Fibroblast of skin of left quadriceps (primary cell): ENCODE measurements at regions not wholly inside any gene's neighbourhood (a gene's known extent, or its start where the extent isn't known, plus 50 kb on each side); places are given as distances from the start of the nearest gene placed in this dataset.

Experiments
- DNase-seq, 2 experiments: peaks; one replicate each; pipeline ENCODE4 v3.0.0-alpha.2; 2013; ENCODE audit warnings: low read depth in 2 of 2

DNA sequence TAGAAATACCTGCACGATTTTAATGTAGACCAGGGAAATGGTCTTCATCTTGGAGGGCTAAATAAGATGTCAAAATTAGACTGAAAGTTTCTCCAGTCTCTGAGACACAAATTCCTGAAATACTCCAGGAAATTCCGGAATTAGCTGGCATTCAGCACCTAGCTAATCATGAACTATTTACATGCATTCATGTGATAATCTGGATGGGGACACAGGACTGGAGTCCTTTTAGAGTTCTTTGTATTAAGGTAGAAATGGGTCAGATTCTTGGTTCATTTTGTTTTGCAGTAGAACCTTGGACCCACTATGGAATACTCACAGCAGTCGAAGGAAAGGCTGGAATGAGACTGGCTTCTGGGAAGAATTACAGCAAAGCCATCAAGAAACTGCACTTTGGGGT lies 65.3 kb upstream of the MDFIC start:
- no peak for DNase-seq

DNA sequence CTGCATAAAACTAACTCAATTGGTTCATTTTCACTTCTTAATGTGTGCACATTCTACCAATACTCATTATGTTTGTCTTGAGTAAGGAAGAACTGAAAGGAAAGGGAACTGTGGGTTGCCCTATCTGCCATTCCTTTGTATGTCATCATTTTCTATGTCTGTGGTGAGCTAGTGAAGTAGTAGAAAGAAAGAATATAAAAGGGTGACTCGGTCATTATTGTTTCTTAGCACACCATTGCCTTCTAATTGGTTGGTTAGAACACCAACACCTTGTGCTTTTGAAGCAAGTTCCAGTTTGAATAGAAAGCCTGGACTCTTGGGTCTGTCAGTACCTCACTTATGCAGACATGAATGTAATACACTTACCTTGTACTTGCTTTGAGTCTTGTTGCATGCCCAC lies 64.3 kb upstream of the MDFIC start:
- DNase-seq = no peak

DNA sequence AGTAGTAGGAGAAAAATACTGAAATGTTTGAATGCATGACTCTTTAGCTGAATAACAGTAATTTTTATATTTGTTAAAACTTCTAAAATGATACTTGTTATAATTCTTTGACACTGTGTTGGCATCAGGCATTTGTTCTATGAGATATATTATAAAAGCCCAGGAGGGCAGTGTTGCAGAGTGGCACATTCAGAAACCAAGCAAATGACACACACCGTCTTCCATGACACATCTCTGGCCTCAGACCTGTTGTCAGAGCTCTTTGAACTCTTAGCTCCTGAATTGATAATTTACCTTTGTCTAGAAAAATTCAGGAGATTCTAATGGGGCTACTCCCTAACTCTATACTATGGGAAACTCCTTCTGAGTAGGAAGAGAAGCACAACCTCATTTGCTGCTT lies 62.4 kb upstream of the MDFIC start:
- no peak for DNase-seq

DNA sequence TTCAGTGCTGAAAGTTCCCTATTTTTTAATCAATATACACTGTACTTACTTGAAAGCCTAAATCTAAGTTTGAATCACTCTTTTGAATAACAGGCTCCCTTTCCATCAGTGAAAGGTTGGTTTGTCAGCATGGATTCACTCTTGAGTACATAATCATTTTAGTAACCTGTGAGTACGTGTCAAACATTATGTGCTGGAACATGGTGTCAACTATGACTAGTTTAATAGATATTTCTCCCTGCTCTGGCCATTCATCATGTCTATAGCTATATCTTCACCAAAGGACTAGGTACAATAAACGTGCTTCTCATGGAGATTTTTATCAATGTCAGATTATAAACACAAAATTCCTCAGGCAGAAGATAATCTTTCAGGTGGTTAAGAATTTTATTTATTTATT lies 61.7 kb upstream of the MDFIC start:
- no peak for DNase-seq

DNA sequence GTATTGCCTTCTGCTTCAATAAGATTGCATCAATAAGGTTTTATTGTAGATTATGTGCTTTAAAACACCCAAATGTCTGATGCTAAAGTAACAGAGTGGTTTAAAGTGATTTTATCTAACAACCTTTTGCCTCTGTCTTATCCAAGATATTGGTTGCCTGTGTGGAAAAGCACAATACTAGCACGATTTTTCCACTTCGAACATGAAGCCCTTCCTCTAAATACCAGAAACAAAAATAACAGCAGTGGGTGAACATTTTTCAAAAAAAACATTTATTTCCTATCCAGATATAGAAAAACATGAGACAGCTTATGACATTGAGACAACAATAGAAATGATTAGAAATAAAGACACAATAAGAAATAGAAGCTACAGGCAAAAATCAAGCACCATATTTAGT lies 59.5 kb upstream of the MDFIC start:
- DNase-seq = no peak

DNA sequence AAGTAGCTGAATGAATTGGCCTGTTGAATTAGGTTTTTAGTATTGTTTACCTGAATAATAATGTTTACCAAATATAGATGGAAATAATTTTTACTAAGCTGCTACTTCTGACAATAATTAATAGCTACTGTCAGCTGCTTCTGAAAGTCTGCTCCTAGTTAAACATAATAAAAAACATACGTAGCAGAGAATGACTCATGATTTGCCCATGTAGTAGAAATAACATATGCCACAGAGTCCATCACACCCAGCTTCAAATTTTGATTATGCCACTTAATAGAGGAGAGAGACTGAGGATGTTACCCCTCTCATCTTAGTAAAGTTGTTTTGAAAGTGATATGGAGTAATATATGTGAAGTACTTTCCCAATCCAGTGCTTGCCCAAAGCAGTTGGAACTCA lies 57.6 kb upstream of the MDFIC start:
- no peak for DNase-seq

DNA sequence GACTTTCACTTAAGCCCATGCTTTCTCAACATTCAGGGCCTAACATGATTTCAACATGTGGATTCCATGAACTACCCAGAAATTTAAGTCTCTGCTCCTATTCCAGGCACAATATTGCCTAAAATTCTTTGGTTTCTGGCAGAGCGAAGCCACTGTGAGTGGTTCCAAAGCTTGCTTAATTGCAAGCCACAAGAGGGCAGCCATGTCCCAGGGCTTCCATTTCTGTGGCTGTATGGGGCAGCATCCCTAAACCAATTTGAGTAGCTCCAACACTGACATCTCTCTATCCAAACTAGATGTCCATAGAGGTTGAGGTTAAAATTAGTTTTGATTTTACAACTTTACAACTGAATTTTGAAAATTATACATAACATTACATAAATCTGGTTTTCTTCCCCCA lies 56.3 kb upstream of the MDFIC start:
- no peak for DNase-seq
